ENCODE measurements at regions not wholly inside any gene's neighbourhood (a gene's known extent, or its start where the extent isn't known, plus 50 kb on each side); places are given as distances from the start of the nearest gene placed in this dataset.

- no peak for DNase-seq (ENCODE audit: extremely low read depth, low read depth)
These were observed 368.8 kb downstream of the GASK1B start for GRCh38 chr4:157803845-157804521.

- DNase-seq (ENCODE audit: extremely low read depth, low read depth) = no peak
These were observed 369.4 kb downstream of the GASK1B start for GRCh38 chr4:157803421-157803820.

- DNase-seq (ENCODE audit: extremely low read depth, low read depth) = no peak
These were observed 377.3 kb downstream of the GASK1B start for GRCh38 chr4:157795495-157795894.

GRCh38 chr4:157792716-157793115 is 380.1 kb downstream of the GASK1B start:
- DNase-seq (ENCODE audit: extremely low read depth, low read depth) = no peak

- DNase-seq (ENCODE audit: extremely low read depth, low read depth) = no peak
These were observed 381.6 kb downstream of the GASK1B start for GRCh38 chr4:157791236-157791635.

GRCh38 chr4:157787618-157788017 is 385.2 kb downstream of the GASK1B start:
- DNase-seq (ENCODE audit: extremely low read depth, low read depth) = no peak

GRCh38 chr4:157781361-157781760 is 391.5 kb downstream of the GASK1B start:
- DNase-seq (ENCODE audit: extremely low read depth, low read depth) = no peak

- no peak for DNase-seq (ENCODE audit: extremely low read depth, low read depth)
These were observed 393.7 kb downstream of the GASK1B start for GRCh38 chr4:157779081-157779480.

- DNase-seq (ENCODE audit: extremely low read depth, low read depth) = no peak
These were observed 395.8 kb downstream of the GASK1B start for GRCh38 chr4:157776930-157777528.

- DNase-seq (ENCODE audit: extremely low read depth, low read depth) = no peak
These were observed 396.9 kb downstream of the GASK1B start for GRCh38 chr4:157775971-157776370.

GRCh38 chr4:157772907-157773306 is 399.9 kb downstream of the GASK1B start:
- DNase-seq (ENCODE audit: extremely low read depth, low read depth) = no peak

GRCh38 chr4:157768419-157768818 is 404.4 kb downstream of the GASK1B start:
- DNase-seq (ENCODE audit: extremely low read depth, low read depth) = no peak

GRCh38 chr4:157763490-157763889 is 409.3 kb downstream of the GASK1B start:
- no peak for DNase-seq (ENCODE audit: extremely low read depth, low read depth)

GRCh38 chr4:157754410-157754809 is 418.4 kb downstream of the GASK1B start:
- no peak for DNase-seq (ENCODE audit: extremely low read depth, low read depth)

- DNase-seq (ENCODE audit: extremely low read depth, low read depth) = no peak
These were observed 421.2 kb downstream of the GASK1B start for GRCh38 chr4:157751631-157752030.

GRCh38 chr4:157741642-157742041 is 431.2 kb downstream of the GASK1B start:
- DNase-seq (ENCODE audit: extremely low read depth, low read depth) = no peak

- no peak for DNase-seq (ENCODE audit: extremely low read depth, low read depth)
These were observed 433.6 kb downstream of the GASK1B start for GRCh38 chr4:157739242-157739641.

- DNase-seq (ENCODE audit: extremely low read depth, low read depth) = no peak
These were observed 444.6 kb downstream of the GASK1B start for GRCh38 chr4:157728215-157728614.

GRCh38 chr4:157727163-157727562 is 445.7 kb downstream of the GASK1B start:
- DNase-seq (ENCODE audit: extremely low read depth, low read depth) = no peak

GRCh38 chr4:157722146-157722545 is 450.7 kb downstream of the GASK1B start:
- DNase-seq (ENCODE audit: extremely low read depth, low read depth) = no peak

GRCh38 chr4:157713342-157713741 is 459.5 kb downstream of the GASK1B start:
- no peak for DNase-seq (ENCODE audit: extremely low read depth, low read depth)

- DNase-seq (ENCODE audit: extremely low read depth, low read depth) = no peak
These were observed 466.7 kb downstream of the GASK1B start for GRCh38 chr4:157706155-157706554.

- no peak for DNase-seq (ENCODE audit: extremely low read depth, low read depth)
These were observed 470.0 kb downstream of the GASK1B start for GRCh38 chr4:157702831-157703230.

Data from NCI-H460 (cell line).